Activated naive CD4-positive, alpha-beta T cell treated with anti-CD3 and anti-CD28 coated beads, Interleukin-2, amount 50 U/mL, for 24 hours (primary cell): ENCODE measurements at regions not wholly inside any gene's neighbourhood (a gene's known extent, or its start where the extent isn't known, plus 50 kb on each side); places are given as distances from the start of the nearest gene placed in this dataset.

Experiments used
- H3K27ac Mint-ChIP-seq: one replicate; pipeline ENCODE4 v1.8.0; 2021; ENCODE audit warnings: mild to moderate bottlenecking, mixed read lengths
- H3K27me3 Mint-ChIP-seq: one replicate; pipeline ENCODE4 v1.8.0; 2021; ENCODE audit warnings: mixed read lengths
- H3K36me3 Mint-ChIP-seq: one replicate; pipeline ENCODE4 v1.8.0; 2021; ENCODE audit warnings: mixed read lengths
- H3K4me1 Mint-ChIP-seq: one replicate; pipeline ENCODE4 v1.8.0; 2021; ENCODE audit warnings: mixed read lengths
- H3K4me3 Mint-ChIP-seq: one replicate; pipeline ENCODE4 v1.8.0; 2021; ENCODE audit warnings: mild to moderate bottlenecking, mixed read lengths
- H3K9me3 Mint-ChIP-seq: one replicate; pipeline ENCODE4 v1.8.0; 2021; ENCODE audit warnings: mixed read lengths

- no peak overlapping the region for H3K4me3 Mint-ChIP-seq
- H3K27me3 Mint-ChIP-seq, result no peaks in the 10 kb centered on the region
- H3K36me3 Mint-ChIP-seq, result no peaks in the 10 kb centered on the region
- H3K9me3 Mint-ChIP-seq, result no peaks in the 10 kb centered on the region
- H3K27ac Mint-ChIP-seq, result no peak overlapping the region
- no peaks in the 10 kb centered on the region for H3K4me1 Mint-ChIP-seq
These were observed 76.0 kb upstream of the DSG1 start for GRCh38 chr18:31241900-31242409.

GRCh38 chr18:31243740-31244512 is 74.0 kb upstream of the DSG1 start:
- Mint-ChIP-seq H3K36me3 (no peaks in the 10 kb centered on the region), H3K4me1 (no peaks in the 10 kb centered on the region), H3K4me3 (no peak overlapping the region), H3K27me3 (no peaks in the 10 kb centered on the region), H3K27ac (no peak overlapping the region), H3K9me3 (no peaks in the 10 kb centered on the region)

GRCh38 chr18:31244771-31245394 is 73.1 kb upstream of the DSG1 start:
- no peak overlapping the region for H3K27ac Mint-ChIP-seq
- H3K27me3 Mint-ChIP-seq, result no peaks in the 10 kb centered on the region
- H3K4me3 Mint-ChIP-seq, result no peak overlapping the region
- H3K36me3 Mint-ChIP-seq, result no peaks in the 10 kb centered on the region
- no peaks in the 10 kb centered on the region for H3K4me1 Mint-ChIP-seq
- no peaks in the 10 kb centered on the region for H3K9me3 Mint-ChIP-seq

- no peaks in the 10 kb centered on the region for H3K4me1 Mint-ChIP-seq
- no peak overlapping the region for H3K27ac Mint-ChIP-seq
- H3K27me3 Mint-ChIP-seq, result no peaks in the 10 kb centered on the region
- H3K36me3 Mint-ChIP-seq, result no peaks in the 10 kb centered on the region
- no peak overlapping the region for H3K4me3 Mint-ChIP-seq
- no peaks in the 10 kb centered on the region for H3K9me3 Mint-ChIP-seq
These were observed 72.1 kb upstream of the DSG1 start for GRCh38 chr18:31245820-31246219.

- no peak overlapping the region for H3K4me3 Mint-ChIP-seq
- no peaks in the 10 kb centered on the region for H3K36me3 Mint-ChIP-seq
- no peaks in the 10 kb centered on the region for H3K27me3 Mint-ChIP-seq
- no peaks in the 10 kb centered on the region for H3K9me3 Mint-ChIP-seq
- no peaks in the 10 kb centered on the region for H3K4me1 Mint-ChIP-seq
- H3K27ac Mint-ChIP-seq, result no peak overlapping the region
These were observed 71.5 kb upstream of the DSG1 start for GRCh38 chr18:31246460-31246859.

- H3K9me3 Mint-ChIP-seq, result no peaks in the 10 kb centered on the region
- H3K4me1 Mint-ChIP-seq, result no peaks in the 10 kb centered on the region
- no peak overlapping the region for H3K4me3 Mint-ChIP-seq
- no peaks in the 10 kb centered on the region for H3K36me3 Mint-ChIP-seq
- H3K27ac Mint-ChIP-seq, result no peak overlapping the region
- H3K27me3 Mint-ChIP-seq, result no peaks in the 10 kb centered on the region
These were observed 70.3 kb upstream of the DSG1 start for GRCh38 chr18:31247574-31248199.

- H3K27me3 Mint-ChIP-seq, result no peaks in the 10 kb centered on the region
- no peaks in the 10 kb centered on the region for H3K9me3 Mint-ChIP-seq
- H3K4me1 Mint-ChIP-seq, result no peaks in the 10 kb centered on the region
- H3K27ac Mint-ChIP-seq, result no peak overlapping the region
- no peaks in the 10 kb centered on the region for H3K36me3 Mint-ChIP-seq
- no peak overlapping the region for H3K4me3 Mint-ChIP-seq
These were observed 69.0 kb upstream of the DSG1 start for GRCh38 chr18:31248783-31249521.

- Mint-ChIP-seq H3K27ac (no peak overlapping the region), H3K4me1 (no peaks in the 10 kb centered on the region)
These were observed 67.1 kb upstream of the DSG1 start for GRCh38 chr18:31250902-31251301.

GRCh38 chr18:31252522-31252921 is 65.4 kb upstream of the DSG1 start:
- no peak overlapping the region for H3K4me3 Mint-ChIP-seq
- H3K36me3 Mint-ChIP-seq, result no peaks in the 10 kb centered on the region
- H3K9me3 Mint-ChIP-seq, result no peaks in the 10 kb centered on the region
- H3K4me1 Mint-ChIP-seq, result no peaks in the 10 kb centered on the region
- H3K27me3 Mint-ChIP-seq, result no peaks in the 10 kb centered on the region
- no peak overlapping the region for H3K27ac Mint-ChIP-seq

More at GRCh38 chr18:31250902-31251301, 67.1 kb upstream of the DSG1 start:
- H3K4me3 Mint-ChIP-seq, result no peak overlapping the region
- H3K27me3 Mint-ChIP-seq, result no peaks in the 10 kb centered on the region
- H3K36me3 Mint-ChIP-seq, result no peaks in the 10 kb centered on the region
- H3K9me3 Mint-ChIP-seq, result no peaks in the 10 kb centered on the region

GRCh38 chr18:31255953-31256352 is 62.0 kb upstream of the DSG1 start:
- Mint-ChIP-seq H3K27me3 (no peaks in the 10 kb centered on the region), H3K4me3 (no peak overlapping the region), H3K9me3 (no peaks in the 10 kb centered on the region), H3K36me3 (no peaks in the 10 kb centered on the region), H3K4me1 (no peaks in the 10 kb centered on the region), H3K27ac (no peak overlapping the region)

- Mint-ChIP-seq H3K27ac (no peak overlapping the region), H3K4me3 (no peak overlapping the region), H3K27me3 (no peaks in the 10 kb centered on the region), H3K9me3 (no peaks in the 10 kb centered on the region), H3K4me1 (no peaks in the 10 kb centered on the region), H3K36me3 (no peaks in the 10 kb centered on the region)
These were observed 59.2 kb upstream of the DSG1 start for GRCh38 chr18:31258789-31259188.

GRCh38 chr18:31261792-31262582 is 56.0 kb upstream of the DSG1 start:
- no peaks in the 10 kb centered on the region for H3K36me3 Mint-ChIP-seq
- no peaks in the 10 kb centered on the region for H3K27me3 Mint-ChIP-seq
- H3K9me3 Mint-ChIP-seq, result no peaks in the 10 kb centered on the region
- H3K4me1 Mint-ChIP-seq, result no peaks in the 10 kb centered on the region
- H3K4me3 Mint-ChIP-seq, result no peak overlapping the region
- no peak overlapping the region for H3K27ac Mint-ChIP-seq

- H3K4me1 Mint-ChIP-seq, result peaks cover 17% of the 10 kb centered on the region
- no peaks in the 10 kb centered on the region for H3K36me3 Mint-ChIP-seq
- H3K4me3 Mint-ChIP-seq, result no peak overlapping the region
- H3K27me3 Mint-ChIP-seq, result no peaks in the 10 kb centered on the region
- no peaks in the 10 kb centered on the region for H3K9me3 Mint-ChIP-seq
- H3K27ac Mint-ChIP-seq, result peak overlapping the region; percentile 31
These were observed 50.0 kb upstream of the DSG1 start for GRCh38 chr18:31267823-31268481.
